Transverse colon (tissue), 4 donors: ENCODE measurements at regions not wholly inside any gene's neighbourhood (a gene's known extent, or its start where the extent isn't known, plus 50 kb on each side); places are given as distances from the start of the nearest gene placed in this dataset.

ENCODE experiments used
- DNase-seq: peaks from one replicate; pipeline ENCODE4 v3.0.0-alpha.2; 2019
- H3K27ac ChIP-seq, 4 donors: fragments of 200-600 bp; sonication (generic); 2 replicates each; pipeline ENCODE4 v1.5.1; 2016 to 2018; ENCODE audit warnings: inconsistent platforms in 4 of 4
- H3K27me3 ChIP-seq: fragments of 200-600 bp; sonication (generic); 2 replicates; pipeline ENCODE4 v1.5.1; 2017; ENCODE audit warnings: inconsistent platforms
- H3K36me3 ChIP-seq, 4 donors: fragments of 200-600 bp; sonication (generic); 2 replicates each; pipeline ENCODE4 v1.5.1; 2017 to 2019; ENCODE audit warnings: inconsistent platforms in 4 of 4
- H3K4me1 ChIP-seq, 4 donors: fragments of 200-600 bp; sonication (generic); 2 replicates each; pipeline ENCODE4 v1.5.1; 2017 to 2020; ENCODE audit warnings: inconsistent platforms in 4 of 4
- H3K4me3 ChIP-seq, 4 donors: fragments of 200-600 bp; sonication (generic); 1 replicate in 1 of 4; 2 replicates in 3 of 4; pipeline versions ENCODE4 v1.5.1 to v1.6.1; 2017 to 2019; ENCODE audit warnings: inconsistent platforms in 4 of 4
- H3K9me3 ChIP-seq, 2 donors: fragments of 200-600 bp; sonication (generic); 2 replicates each; pipeline ENCODE4 v1.5.1; 2017 to 2019; ENCODE audit warnings: inconsistent platforms in 2 of 2
- CTCF ChIP-seq, 5 experiments: fragments of 200-600 bp in 3 of 5; fragments of 450-650 bp in 2 of 5; sonication (generic) in 3 of 5; IDR thresholded peaks; 1 replicate in 2 of 5; 2 replicates in 3 of 5; pipeline ENCODE4 v1.5.1; 2016 to 2017; ENCODE audit warnings: antibody characterized with exemption in 5 of 5, inconsistent platforms in 3 of 5, mild to moderate bottlenecking in 2 of 5, moderate library complexity in 1 of 5
- EP300 ChIP-seq: sonication (generic); formaldehyde crosslinking; IDR thresholded peaks from one replicate; pipeline ENCODE4 v1.6.1; 2017; ENCODE audit warnings: antibody characterized with exemption, low read depth
- POLR2A ChIP-seq: fragments of 450-650 bp; IDR thresholded peaks from one replicate; pipeline ENCODE4 v1.6.1; 2016; ENCODE audit warnings: antibody characterized with exemption, mild to moderate bottlenecking, moderate library complexity
- POLR2AphosphoS5 ChIP-seq, 3 donors: sonication (generic); formaldehyde crosslinking; IDR thresholded peaks; one replicate each; pipeline ENCODE4 v1.6.1; 2016; ENCODE audit warnings: antibody characterized with exemption in 3 of 3
- WGBS, 2 donors: methylation state at CpG; one replicate each; pipeline ENCODE4 v1.1.5; 2018; ENCODE audit warnings: low coverage in 1 of 2; 5-methylcytosine and 5-hydroxymethylcytosine counted together
- in situ Hi-C, 4 donors: fragments of 200-750 bp; cut with MboI; loops; one replicate each; pipeline versions ENCODE4 v1.15.0 to v1.15.1; 2017; ENCODE audit warnings: low sequenced_read_pairs in 3 of 4, low pct_ligation_motif_present in 1 of 4, low pct_unique_long_range_greater_than_20kb in 1 of 4
- intact Hi-C: fragments of 100-400 bp; cut with DNase I; formaldehyde crosslinking; loops from one replicate; pipeline ENCODE4 v1.15.1; 2023; ENCODE audit warnings: low total_unique reads

GRCh38 chr5:12716664-12717063 is 812.4 kb upstream of the CTNND2 start:
- no peak for DNase-seq
- Histone ChIP-seq H3K36me3 (no peaks in the 10 kb centered on the region), H3K9me3 (no peaks in the 10 kb centered on the region), H3K27me3 (no peaks in the 10 kb centered on the region), H3K4me1 (no peaks in the 10 kb centered on the region), H3K27ac (no peak overlapping the region), H3K4me3 (no peak overlapping the region)
- 90% methylated on average over 5 of the region's 5 CpGs; no CpG with 5 or more reads in 1 of the 2 donors for WGBS, 2 donors
- TF ChIP-seq POLR2A (no peak), EP300 (no peak), CTCF (IDR thresholded peaks at IDR 0.05) (no peak), POLR2AphosphoS5 (IDR thresholded peaks at IDR 0.05) (no peak)
- in situ Hi-C loops (no loop called here), intact Hi-C loops (no loop called here)

- in situ Hi-C loops (no loop called here), intact Hi-C loops (no loop called here)
- Histone ChIP-seq H3K27ac (no peak overlapping the region), H3K4me3 (no peak overlapping the region), H3K27me3 (no peaks in the 10 kb centered on the region), H3K36me3 (no peaks in the 10 kb centered on the region), H3K4me1 (no peaks in the 10 kb centered on the region), H3K9me3 (no peaks in the 10 kb centered on the region)
- DNase-seq: no peak
- no peak for TF ChIP-seq POLR2AphosphoS5 (IDR thresholded peaks at IDR 0.05)
- TF ChIP-seq EP300: no peak
- no peak for TF ChIP-seq POLR2A
- no peak for TF ChIP-seq CTCF (IDR thresholded peaks at IDR 0.05)
Measured at GRCh38 chr5:12707560-12707959, 803.3 kb upstream of the CTNND2 start.

- intact Hi-C loops: no loop called here
- Histone ChIP-seq H3K36me3 (no peaks in the 10 kb centered on the region), H3K27me3 (no peaks in the 10 kb centered on the region), H3K27ac (no peak overlapping the region), H3K9me3 (no peaks in the 10 kb centered on the region), H3K4me3 (no peak overlapping the region), H3K4me1 (no peaks in the 10 kb centered on the region)
- in situ Hi-C loops: no loop called here
- no peak for TF ChIP-seq EP300
- no peak for TF ChIP-seq POLR2AphosphoS5 (IDR thresholded peaks at IDR 0.05)
- TF ChIP-seq CTCF (IDR thresholded peaks at IDR 0.05): no peak
- TF ChIP-seq POLR2A: no peak
- WGBS, 2 donors: 66 to 91% methylated on average over 1 to 2 of the region's 2 CpGs
- no peak for DNase-seq
Measured at GRCh38 chr5:12704955-12705354, 800.7 kb upstream of the CTNND2 start.

- Histone ChIP-seq H3K36me3 (no peaks in the 10 kb centered on the region), H3K27me3 (no peaks in the 10 kb centered on the region), H3K27ac (no peak overlapping the region), H3K4me3 (no peak overlapping the region), H3K4me1 (no peaks in the 10 kb centered on the region), H3K9me3 (no peaks in the 10 kb centered on the region)
- TF ChIP-seq POLR2AphosphoS5 (IDR thresholded peaks at IDR 0.05): no peak
- TF ChIP-seq POLR2A: no peak
- TF ChIP-seq CTCF (IDR thresholded peaks at IDR 0.05): no peak
- DNase-seq: no peak
- 62 to 67% methylated on average over 1 of the region's 1 CpG for WGBS, 2 donors
- intact Hi-C loops (no loop called here), in situ Hi-C loops (no loop called here)
Measured at GRCh38 chr5:12703254-12703653, 799.0 kb upstream of the CTNND2 start.
